H9 (cell line): ENCODE measurements at regions not wholly inside any gene's neighbourhood (a gene's known extent, or its start where the extent isn't known, plus 50 kb on each side); places are given as distances from the start of the nearest gene placed in this dataset.

Source experiments
- DNase-seq: peaks from one replicate; pipeline ENCODE4 v3.0.0-alpha.2; 2017
- H2AFZ ChIP-seq: one replicate; pipeline ENCODE4 v1.6.1; 2013; ENCODE audit warnings: mild to moderate bottlenecking, low read length, control low read depth, moderate library complexity
- H2AK5ac ChIP-seq: 2 replicates; pipeline ENCODE4 v1.6.1; 2013; ENCODE audit warnings: low read length, control low read depth, mixed read lengths; ENCODE audit not compliant: insufficient read length
- H2BK120ac ChIP-seq: one replicate; pipeline ENCODE4 v1.6.1; 2013; ENCODE audit warnings: low read depth, mild to moderate bottlenecking, low read length, control low read depth, inconsistent platforms; ENCODE audit not compliant: poor library complexity, severe bottlenecking
- H2BK12ac ChIP-seq: 2 replicates; pipeline ENCODE4 v1.6.1; 2013; ENCODE audit warnings: low read length, control low read depth, mixed read lengths, low read depth; ENCODE audit not compliant: insufficient read length
- H2BK15ac ChIP-seq: 2 replicates; pipeline ENCODE4 v1.6.1; 2013; ENCODE audit warnings: low read depth, low read length, control low read depth
- H2BK20ac ChIP-seq: one replicate; pipeline ENCODE4 v1.6.1; 2013; ENCODE audit warnings: low read depth, mild to moderate bottlenecking, low read length, control low read depth, inconsistent platforms; ENCODE audit not compliant: poor library complexity, severe bottlenecking
- H2BK5ac ChIP-seq: 2 replicates; pipeline ENCODE4 v1.6.1; 2013; ENCODE audit warnings: low read length, control low read depth, mixed read lengths; ENCODE audit not compliant: insufficient read length
- H3K14ac ChIP-seq: 2 replicates; pipeline ENCODE4 v1.6.1; 2013; ENCODE audit warnings: low read length, control low read depth; ENCODE audit not compliant: insufficient read depth
- H3K18ac ChIP-seq: 2 replicates; pipeline ENCODE4 v1.6.1; 2013; ENCODE audit warnings: low read depth, mild to moderate bottlenecking, mixed read lengths, low read length, control low read depth; ENCODE audit not compliant: insufficient read length
- H3K23ac ChIP-seq: 2 replicates; pipeline ENCODE4 v1.6.1; 2013; ENCODE audit warnings: low read length, control low read depth, mixed read lengths, low read depth; ENCODE audit not compliant: insufficient read length
- H3K23me2 ChIP-seq: 2 replicates; pipeline ENCODE4 v1.6.1; 2013; ENCODE audit warnings: low read depth, mild to moderate bottlenecking, mixed read lengths, low read length, control low read depth; ENCODE audit not compliant: insufficient read length, poor library complexity, severe bottlenecking
- H3K27ac ChIP-seq: 2 replicates; pipeline ENCODE4 v1.5.1; 2013; ENCODE audit warnings: low read length, control low read depth, mixed read lengths, low read depth; ENCODE audit not compliant: insufficient read length
- H3K27me3 ChIP-seq: 2 replicates; pipeline ENCODE4 v1.6.1; 2013; ENCODE audit warnings: low read length, control low read depth, inconsistent platforms; ENCODE audit not compliant: insufficient read depth
- H3K4ac ChIP-seq: 2 replicates; pipeline ENCODE4 v1.6.1; 2013; ENCODE audit warnings: low read depth, mild to moderate bottlenecking, control low read depth, inconsistent platforms, low read length, moderate library complexity
- H3K4me1 ChIP-seq: 2 replicates; pipeline ENCODE4 v1.6.1; 2013; ENCODE audit warnings: low read length, control low read depth, inconsistent platforms; ENCODE audit not compliant: insufficient read depth
- H3K4me2 ChIP-seq: 2 replicates; pipeline ENCODE4 v1.6.1; 2013; ENCODE audit warnings: low read length, control low read depth, mixed read lengths; ENCODE audit not compliant: insufficient read length, insufficient read depth
- H3K56ac ChIP-seq: 2 replicates; pipeline ENCODE4 v1.6.1; 2013; ENCODE audit warnings: low read depth, mild to moderate bottlenecking, mixed read lengths, low read length, control low read depth; ENCODE audit not compliant: insufficient read length
- H3K79me1 ChIP-seq: 2 replicates; pipeline ENCODE4 v1.6.1; 2013; ENCODE audit warnings: low read depth, mild to moderate bottlenecking, moderate library complexity, low read length, control low read depth, inconsistent platforms; ENCODE audit not compliant: insufficient read depth, poor library complexity, severe bottlenecking
- H3K79me2 ChIP-seq: 2 replicates; pipeline ENCODE4 v1.6.1; 2013; ENCODE audit warnings: low read length, control low read depth, inconsistent platforms; ENCODE audit not compliant: insufficient read depth
- H3K9ac ChIP-seq: 2 replicates; pipeline ENCODE4 v1.6.1; 2013; ENCODE audit warnings: low read length, control low read depth, mixed read lengths; ENCODE audit not compliant: insufficient read length; ENCODE audit errors: extremely low read depth
- H3K9me3 ChIP-seq: one replicate; pipeline ENCODE4 v1.6.1; 2013; ENCODE audit warnings: low read depth, low read length, inconsistent platforms; ENCODE audit not compliant: control insufficient read depth
- H3T11ph ChIP-seq: one replicate; pipeline ENCODE4 v1.6.1; 2013; ENCODE audit warnings: mild to moderate bottlenecking, low read length, control low read depth, inconsistent platforms
- H4K20me1 ChIP-seq: one replicate; pipeline ENCODE4 v1.6.1; 2013; ENCODE audit not compliant: control insufficient read depth, insufficient read length, insufficient read depth
- H4K5ac ChIP-seq: 2 replicates; pipeline ENCODE4 v1.6.1; 2013; ENCODE audit warnings: low read depth, mild to moderate bottlenecking, mixed read lengths, low read length, control low read depth; ENCODE audit not compliant: insufficient read length
- H4K8ac ChIP-seq: replicated peaks from 2 replicates; pipeline ENCODE4 v1.6.1; 2013; ENCODE audit warnings: low read length, control low read depth, mixed read lengths, low read depth; ENCODE audit not compliant: insufficient read length
- H4K91ac ChIP-seq: 2 replicates; pipeline ENCODE4 v1.6.1; 2013; ENCODE audit warnings: low read depth, mild to moderate bottlenecking, moderate library complexity, mixed read lengths, low read length, control low read depth; ENCODE audit not compliant: insufficient read length
- H3K27ac Mint-ChIP-seq, 3 experiments: 2 replicates in 2 of 3; 3 replicates in 1 of 3; pipeline ENCODE4 v1.8.0; 2020 to 2021; ENCODE audit warnings: mixed read lengths in 3 of 3, mild to moderate bottlenecking in 1 of 3, moderate library complexity in 1 of 3
- H3K27me3 Mint-ChIP-seq: 2 replicates; pipeline ENCODE4 v1.8.0; 2021; ENCODE audit warnings: low read depth, mild to moderate bottlenecking, moderate library complexity, mixed read lengths
- H3K36me3 Mint-ChIP-seq, 3 experiments: 2 replicates in 2 of 3; 3 replicates in 1 of 3; pipeline ENCODE4 v1.8.0; 2020 to 2021; ENCODE audit warnings: low read depth in 3 of 3, mixed read lengths in 3 of 3; ENCODE audit not compliant: insufficient read depth in 1 of 3
- H3K4me1 Mint-ChIP-seq, 2 experiments: 2 replicates each; pipeline ENCODE4 v1.8.0; 2020; ENCODE audit warnings: mixed read lengths in 2 of 2
- H3K4me3 Mint-ChIP-seq, 2 experiments: 2 replicates in 1 of 2; 3 replicates in 1 of 2; pipeline ENCODE4 v1.8.0; 2020 to 2021; ENCODE audit warnings: mild to moderate bottlenecking in 2 of 2, mixed read lengths in 2 of 2, moderate library complexity in 1 of 2
- H3K9me3 Mint-ChIP-seq, 2 experiments: 2 replicates in 1 of 2; 3 replicates in 1 of 2; pipeline ENCODE4 v1.8.0; 2020; ENCODE audit warnings: mild to moderate bottlenecking in 2 of 2, mixed read lengths in 2 of 2, moderate library complexity in 1 of 2
- CTCF ChIP-seq: fragments of 200-600 bp; sonication (generic); conservative IDR thresholded peaks from 3 replicates; pipeline ENCODE4 v1.8.0; 2021; ENCODE audit warnings: antibody characterized with exemption, mild to moderate bottlenecking
- WGBS: extraction: QIAGEN DNeasy Blood & Tissue Kit; methylation state at CpG from one replicate; pipeline ENCODE4 v1.1.7; 2013; ENCODE audit warnings: missing lambda C conversion rate, low lambda C conversion rate, mixed read lengths; ENCODE audit not compliant: insufficient read length; ENCODE audit errors: extremely low coverage; 5-methylcytosine and 5-hydroxymethylcytosine counted together

- H3T11ph ChIP-seq = no peak overlapping the region
- H4K5ac ChIP-seq = no peak overlapping the region
- H2BK120ac ChIP-seq = no peak overlapping the region
- no peak overlapping the region for H3K23ac ChIP-seq
- H3K27me3 ChIP-seq = no peaks in the 10 kb centered on the region
- no peak overlapping the region for H3K4ac ChIP-seq
- H3K27ac Mint-ChIP-seq = peak overlapping the region in 1 of 3 experiments; percentile 41; a peak in 1 of 7 replicates
- no peaks in the 10 kb centered on the region for H3K4me1 ChIP-seq
- TF ChIP-seq CTCF = no peak
- no peak overlapping the region for H3K4me3 Mint-ChIP-seq
- no peak overlapping the region for H4K91ac ChIP-seq
- H3K27me3 Mint-ChIP-seq = no peaks in the 10 kb centered on the region; the same call in 1 of the 2 replicates
- no peak overlapping the region for H2BK5ac ChIP-seq
- no CpG with 5 or more reads among the region's 3 CpGs for WGBS
- no peak overlapping the region for H3K56ac ChIP-seq
- no peak overlapping the region for H2AFZ ChIP-seq
- no peak overlapping the region for H3K18ac ChIP-seq
- H2AK5ac ChIP-seq = no peak overlapping the region
- no peaks in the 10 kb centered on the region for H3K23me2 ChIP-seq
- no peak overlapping the region for H3K27ac ChIP-seq
- no peak overlapping the region for H2BK12ac ChIP-seq
- H3K4me1 Mint-ChIP-seq = no peaks in the 10 kb centered on the region
- no peak overlapping the region for H4K8ac ChIP-seq
- H4K20me1 ChIP-seq = no peaks in the 10 kb centered on the region
- no peaks in the 10 kb centered on the region for H3K79me1 ChIP-seq
- no peak for DNase-seq
- H3K4me2 ChIP-seq = no peak overlapping the region
- H3K79me2 ChIP-seq = no peaks in the 10 kb centered on the region
- no peak overlapping the region for H3K14ac ChIP-seq
- peaks cover 8 to 11% of the 10 kb centered on the region in 2 experiments for H3K9me3 Mint-ChIP-seq
- H3K36me3 Mint-ChIP-seq = peaks cover 2 to 8% (median 6%) of the 10 kb centered on the region in 3 experiments; a peak in 4 of 7 replicates
- no peak overlapping the region for H3K9ac ChIP-seq
- H3K9me3 ChIP-seq = no peaks in the 10 kb centered on the region
- H2BK20ac ChIP-seq = no peak overlapping the region
- H2BK15ac ChIP-seq = no peak overlapping the region
These were observed 55.8 kb upstream of the HIVEP2 start for GRCh38 chr6:143000811-143001210.
